ENCODE measurements at regions not wholly inside any gene's neighbourhood (a gene's known extent, or its start where the extent isn't known, plus 50 kb on each side); places are given as distances from the start of the nearest gene placed in this dataset.
"Not testable (repeated sequence)": the region's sequence is repeated elsewhere in the genome, so short reads cannot be mapped to it uniquely, and the experiment has no call there.

GRCh38 chr6:60843175-60843982, 1442.6 kb downstream of the KHDRBS2 start:
- H3T11ph ChIP-seq (ENCODE audit: low read length); H4K91ac ChIP-seq (ENCODE audit: insufficient read length, low read depth, low read length); H3K23ac ChIP-seq (ENCODE audit: insufficient read length, low read depth, low read length); H3K27ac ChIP-seq (ENCODE audit: insufficient read length, low read depth, low read length); H3K56ac ChIP-seq (ENCODE audit: insufficient read length, low read depth, low read length); H2BK20ac ChIP-seq (ENCODE audit: low read depth, low read length, poor library complexity, severe bottlenecking); H4K20me1 ChIP-seq (ENCODE audit: control insufficient read depth, insufficient read depth, insufficient read length); H3K18ac ChIP-seq (ENCODE audit: insufficient read length, low read depth, low read length); H3K9ac ChIP-seq (ENCODE audit: extremely low read depth, insufficient read length, low read length); H3K4me1 ChIP-seq (ENCODE audit: insufficient read depth, low read length); H3K9me3 ChIP-seq (ENCODE audit: control insufficient read depth, low read depth, low read length); H3K14ac ChIP-seq (ENCODE audit: insufficient read depth, low read length); H3K79me1 ChIP-seq (ENCODE audit: insufficient read depth, low read depth, low read length, poor library complexity, severe bottlenecking); H2BK120ac ChIP-seq (ENCODE audit: low read depth, low read length, poor library complexity, severe bottlenecking); H3K4me2 ChIP-seq (ENCODE audit: insufficient read depth, insufficient read length, low read length); H3K27me3 ChIP-seq (ENCODE audit: insufficient read depth, low read length); H3K79me2 ChIP-seq (ENCODE audit: insufficient read depth, low read length); H3K4ac ChIP-seq (ENCODE audit: low read depth, low read length); H2AFZ ChIP-seq (ENCODE audit: low read length); H3K23me2 ChIP-seq (ENCODE audit: insufficient read length, low read depth, low read length, poor library complexity, severe bottlenecking); H3K4me3 Mint-ChIP-seq; H2BK5ac ChIP-seq (ENCODE audit: insufficient read length, low read length); H2BK12ac ChIP-seq (ENCODE audit: insufficient read length, low read depth, low read length); H2AK5ac ChIP-seq (ENCODE audit: insufficient read length, low read length); H2BK15ac ChIP-seq (ENCODE audit: low read depth, low read length); H3K27me3 Mint-ChIP-seq (ENCODE audit: low read depth); H4K8ac ChIP-seq (replicated peaks; ENCODE audit: insufficient read length, low read depth, low read length); H4K5ac ChIP-seq (ENCODE audit: insufficient read length, low read depth, low read length): not testable (repeated sequence)
- peak; percentile 46 for DNase-seq
- TF ChIP-seq CTCF (conservative IDR thresholded peaks at IDR 0.05): peak; percentile 54
- Mint-ChIP-seq H3K36me3 (ENCODE audit: insufficient read depth in 1 of 3, low read depth in 3 of 3) (peaks cover 7 to 15% (median 9%) of the 10 kb centered on the region in 3 experiments; a peak in 6 of 7 replicates), H3K27ac (peak overlapping the region; percentile 86 to 98 (median 93)), H3K9me3 (peaks cover 7 to 14% of the 10 kb centered on the region in 2 experiments; a peak in 4 of 5 replicates), H3K4me1 (peaks cover 13 to 16% of the 10 kb centered on the region in 2 experiments)
- WGBS (ENCODE audit: extremely low coverage, insufficient read length, low lambda C conversion rate): no CpG with 5 or more reads among the region's 3 CpGs

GRCh38 chr6:60830726-60831125, 1455.3 kb downstream of the KHDRBS2 start:
- H2BK12ac ChIP-seq (ENCODE audit: insufficient read length, low read depth, low read length); H3K4me3 Mint-ChIP-seq; H3K14ac ChIP-seq (ENCODE audit: insufficient read depth, low read length); H2BK120ac ChIP-seq (ENCODE audit: low read depth, low read length, poor library complexity, severe bottlenecking); H3K9ac ChIP-seq (ENCODE audit: extremely low read depth, insufficient read length, low read length); H3K27me3 ChIP-seq (ENCODE audit: insufficient read depth, low read length); H3K23me2 ChIP-seq (ENCODE audit: insufficient read length, low read depth, low read length, poor library complexity, severe bottlenecking); H4K91ac ChIP-seq (ENCODE audit: insufficient read length, low read depth, low read length); H3K4me2 ChIP-seq (ENCODE audit: insufficient read depth, insufficient read length, low read length); H2BK20ac ChIP-seq (ENCODE audit: low read depth, low read length, poor library complexity, severe bottlenecking); H2BK15ac ChIP-seq (ENCODE audit: low read depth, low read length); H4K5ac ChIP-seq (ENCODE audit: insufficient read length, low read depth, low read length); H3K79me2 ChIP-seq (ENCODE audit: insufficient read depth, low read length); H3T11ph ChIP-seq (ENCODE audit: low read length); H3K56ac ChIP-seq (ENCODE audit: insufficient read length, low read depth, low read length); H3K9me3 ChIP-seq (ENCODE audit: control insufficient read depth, low read depth, low read length); H2AK5ac ChIP-seq (ENCODE audit: insufficient read length, low read length); H3K18ac ChIP-seq (ENCODE audit: insufficient read length, low read depth, low read length); H3K23ac ChIP-seq (ENCODE audit: insufficient read length, low read depth, low read length); H3K4ac ChIP-seq (ENCODE audit: low read depth, low read length); H3K27ac ChIP-seq (ENCODE audit: insufficient read length, low read depth, low read length); H3K27me3 Mint-ChIP-seq (ENCODE audit: low read depth); H3K79me1 ChIP-seq (ENCODE audit: insufficient read depth, low read depth, low read length, poor library complexity, severe bottlenecking); H4K20me1 ChIP-seq (ENCODE audit: control insufficient read depth, insufficient read depth, insufficient read length); H3K36me3 Mint-ChIP-seq (ENCODE audit: insufficient read depth in 1 of 3, low read depth in 3 of 3); H3K27ac Mint-ChIP-seq; H4K8ac ChIP-seq (replicated peaks; ENCODE audit: insufficient read length, low read depth, low read length); H3K4me1 ChIP-seq (ENCODE audit: insufficient read depth, low read length); H2BK5ac ChIP-seq (ENCODE audit: insufficient read length, low read length); DNase-seq; H3K4me1 Mint-ChIP-seq; H2AFZ ChIP-seq (ENCODE audit: low read length): not testable (repeated sequence)
- WGBS (ENCODE audit: extremely low coverage, insufficient read length, low lambda C conversion rate): no CpG with 5 or more reads among the region's 4 CpGs
- H3K9me3 Mint-ChIP-seq: peaks cover 0 to 16% of the 10 kb centered on the region in 2 experiments; a peak in 3 of 5 replicates
